ENCODE measurements at regions not wholly inside any gene's neighbourhood (a gene's known extent, or its start where the extent isn't known, plus 50 kb on each side); places are given as distances from the start of the nearest gene placed in this dataset.
"Not testable (repeated sequence)": the region's sequence is repeated elsewhere in the genome, so short reads cannot be mapped to it uniquely, and the experiment has no call there.

DNA sequence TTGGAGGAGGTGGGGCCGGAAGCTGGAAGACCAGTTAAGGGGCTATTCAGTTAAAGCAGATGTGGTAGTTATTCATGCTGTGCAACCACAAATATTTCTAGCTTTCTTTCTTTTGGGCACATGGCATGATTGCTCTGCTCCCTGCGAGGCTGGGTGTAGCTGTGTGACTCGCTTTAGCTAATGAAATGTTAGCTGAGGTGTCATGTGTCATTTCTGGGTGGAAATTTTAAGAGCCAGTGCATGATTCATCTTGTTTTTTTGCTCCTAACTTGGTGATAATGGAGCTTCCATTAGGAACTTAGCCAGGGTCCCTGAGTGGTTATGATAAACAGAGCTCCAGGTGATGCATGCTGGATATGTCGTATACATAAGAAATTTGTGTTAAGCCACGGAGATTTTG is 300.6 kb downstream of the SATB1 start:
- DNase-seq, result peak; percentile 85

DNA sequence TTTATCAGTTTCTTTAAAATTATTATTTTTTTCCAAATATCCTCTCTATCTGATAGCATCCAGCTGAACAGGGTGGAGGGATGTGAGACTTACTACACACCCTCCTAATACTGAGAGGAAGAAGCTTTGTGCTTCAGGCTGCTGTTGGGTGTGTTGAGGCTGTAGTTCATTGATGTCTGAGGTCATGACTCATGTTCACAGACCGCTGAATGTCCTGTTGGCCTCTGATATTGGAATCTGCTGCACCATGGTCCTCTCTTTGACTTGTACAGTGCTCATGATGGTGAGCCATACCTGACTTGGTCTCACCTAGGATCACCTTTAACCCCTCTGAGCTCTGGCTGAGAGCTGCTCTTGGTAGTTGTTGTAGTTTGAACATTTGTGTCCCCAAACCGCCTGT is 302.9 kb downstream of the SATB1 start:
- DNase-seq, result no peak

DNA sequence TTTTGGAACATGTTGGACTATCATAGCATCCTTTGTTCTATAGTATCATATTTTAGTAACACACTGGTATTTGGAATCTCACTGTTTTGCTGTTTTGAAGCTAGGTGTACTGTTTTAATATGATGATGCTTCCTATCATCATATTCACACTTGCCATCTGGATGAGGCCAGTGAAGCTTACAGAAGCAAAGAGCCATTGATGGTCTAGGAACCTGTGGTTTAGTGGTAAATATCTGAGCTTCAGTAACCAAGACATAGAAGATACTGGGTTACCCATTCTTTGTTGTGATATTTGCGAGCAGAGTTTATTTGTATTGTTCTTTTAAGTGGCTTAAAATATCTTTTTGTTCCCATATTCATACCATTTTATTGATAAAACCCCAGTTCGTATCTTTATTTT is 304.1 kb downstream of the SATB1 start:
- no peak for DNase-seq

DNA sequence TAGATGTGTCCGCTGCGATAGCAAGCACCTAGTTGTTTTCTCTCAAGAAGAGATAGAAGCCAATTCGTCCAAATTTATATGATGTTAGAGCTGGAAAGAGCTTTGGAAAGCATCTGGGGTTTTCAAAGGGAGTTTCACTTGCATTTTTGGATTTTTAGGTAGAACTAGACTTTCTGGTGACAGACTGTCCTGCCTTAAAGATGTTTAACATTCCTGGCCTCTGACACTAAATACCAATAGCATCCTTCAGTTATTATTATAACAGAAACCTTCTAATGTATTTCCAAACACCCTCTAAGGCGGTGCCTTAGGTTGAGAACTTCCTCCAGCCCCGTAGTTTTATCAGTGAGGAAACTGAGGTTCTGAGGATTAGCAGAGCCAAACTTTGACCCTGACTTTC is 305.3 kb downstream of the SATB1 start:
- DNase-seq, result peak; percentile 20

DNA sequence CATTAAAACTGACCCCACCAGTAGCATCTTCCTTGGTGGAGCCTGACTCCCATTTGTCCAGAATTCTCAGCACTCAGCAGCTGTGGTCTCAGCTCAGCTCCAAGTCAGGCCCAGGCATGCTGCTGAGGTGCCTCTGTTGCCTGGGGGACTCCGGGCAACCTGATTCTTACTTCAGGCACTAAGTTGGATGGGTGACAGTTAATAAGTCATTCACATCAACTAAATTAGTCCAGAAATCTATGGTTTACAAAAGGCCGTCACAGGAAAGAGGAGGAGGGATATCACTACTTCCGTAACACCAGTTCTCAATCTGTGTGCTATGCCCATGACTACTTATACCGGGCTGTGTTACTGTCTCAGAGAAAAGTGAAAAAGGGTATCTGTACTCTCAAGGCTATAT is 310.2 kb downstream of the SATB1 start:
- no peak for DNase-seq

DNA sequence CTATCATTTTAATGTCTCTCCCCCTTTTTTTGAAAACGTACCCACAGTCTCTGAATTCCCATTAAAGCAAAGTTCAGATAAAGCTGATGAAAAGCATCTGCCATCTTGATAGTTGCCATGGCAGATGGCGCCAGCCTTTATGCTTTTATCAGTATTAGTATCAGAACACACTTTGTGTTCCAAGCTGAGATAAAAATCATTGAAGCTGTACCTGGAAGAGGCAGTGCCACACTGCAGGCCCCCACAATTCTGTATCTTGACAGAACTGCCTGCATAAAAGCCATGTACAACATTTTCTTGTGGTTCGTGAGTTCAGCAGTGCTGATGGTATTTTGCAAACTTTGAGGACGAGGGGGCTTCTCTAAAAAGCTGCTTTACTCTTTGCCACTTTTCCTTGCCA is 311.7 kb downstream of the SATB1 start:
- DNase-seq, result no peak

DNA sequence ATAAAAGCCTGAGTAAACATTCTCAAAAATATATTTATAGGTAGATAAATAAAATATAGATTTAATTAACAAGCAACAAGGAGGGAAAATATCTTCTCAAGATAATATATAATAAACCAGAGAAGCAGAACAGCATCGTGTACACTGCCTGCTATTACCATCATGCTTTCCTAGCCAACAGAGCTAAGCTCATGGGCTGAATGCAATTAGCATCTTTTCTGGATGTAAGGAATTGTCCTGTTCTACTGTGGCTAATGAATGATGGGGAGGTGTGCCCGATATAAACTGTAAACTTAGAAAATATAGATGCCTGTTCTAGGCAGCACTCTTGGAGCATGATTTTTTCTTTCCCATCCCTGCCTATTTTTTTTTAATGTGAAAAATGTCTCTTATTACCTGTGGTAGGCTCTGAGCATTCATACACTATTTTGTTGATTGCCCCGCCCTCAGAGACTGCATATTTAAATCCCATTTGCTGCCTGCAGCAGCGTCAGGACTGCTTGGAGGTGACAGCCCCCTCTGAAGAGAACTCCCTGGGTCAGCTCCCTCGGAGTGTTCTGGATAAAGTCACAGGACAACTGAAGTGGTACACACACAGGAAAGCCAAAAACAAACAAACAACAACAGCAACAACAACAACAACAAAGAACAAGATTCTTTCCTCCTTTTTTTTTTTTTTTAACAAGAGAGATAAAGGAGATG is 312.3 kb downstream of the SATB1 start:
- no peak for DNase-seq

DNA sequence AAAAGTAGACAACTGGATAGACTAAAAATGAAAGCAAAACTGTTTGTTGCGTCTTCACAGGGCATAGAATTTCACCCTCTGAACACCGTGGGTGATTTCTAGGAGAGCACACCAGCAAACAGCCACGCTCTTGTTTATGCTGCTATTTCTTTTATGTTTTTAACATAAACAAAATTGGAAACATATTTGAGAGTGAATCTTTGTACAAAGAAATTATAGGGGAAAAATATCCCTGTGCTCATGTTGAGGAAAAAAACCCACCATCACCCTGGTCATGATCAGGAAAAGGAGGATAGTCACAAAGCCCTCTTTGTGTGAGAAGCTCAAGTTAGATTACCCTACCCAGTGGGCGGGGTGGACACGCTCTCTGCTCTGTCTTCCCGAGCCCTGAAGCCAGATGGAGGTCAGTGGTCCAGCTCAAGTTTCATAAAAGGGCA is 313.3 kb downstream of the SATB1 start:
- DNase-seq, result no peak

DNA sequence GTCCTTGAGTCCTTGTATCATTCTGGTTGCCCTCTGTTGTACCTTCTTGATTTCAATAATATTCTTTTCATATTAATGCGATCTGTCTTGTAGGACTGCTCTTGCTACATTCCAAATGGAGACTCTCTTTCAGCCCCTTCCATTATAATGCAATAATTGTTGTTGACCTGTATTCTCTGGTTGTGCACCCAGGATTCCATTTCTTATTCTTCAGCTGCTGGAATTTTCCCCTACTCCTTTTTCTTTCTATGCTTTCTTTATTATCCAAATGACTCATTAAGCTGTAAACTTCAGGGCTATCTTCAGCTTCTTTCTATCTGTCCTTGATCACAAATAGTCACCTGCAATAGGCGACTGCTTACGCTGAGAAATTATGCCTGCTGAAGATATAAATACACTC is 321.5 kb downstream of the SATB1 start:
- DNase-seq, result no peak

DNA sequence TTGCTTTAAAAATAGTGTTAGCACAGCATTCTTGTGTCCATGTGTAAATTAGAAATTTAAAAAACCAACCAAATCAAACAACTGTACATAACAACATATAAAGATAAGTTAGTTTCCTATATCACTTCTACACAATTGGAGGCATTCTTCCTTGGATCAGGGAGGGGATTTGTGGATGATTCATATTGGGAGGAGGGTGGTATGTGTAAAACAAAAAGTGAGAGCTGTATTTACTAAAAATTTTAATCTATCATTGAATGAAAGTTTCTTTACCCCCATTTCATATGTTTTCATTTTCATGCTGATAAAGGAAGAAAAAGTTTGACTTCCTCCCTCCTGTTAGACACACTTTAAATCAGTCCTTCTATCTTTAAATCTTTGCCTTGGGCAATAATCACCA is 325.0 kb downstream of the SATB1 start:
- DNase-seq, result no peak

DNA sequence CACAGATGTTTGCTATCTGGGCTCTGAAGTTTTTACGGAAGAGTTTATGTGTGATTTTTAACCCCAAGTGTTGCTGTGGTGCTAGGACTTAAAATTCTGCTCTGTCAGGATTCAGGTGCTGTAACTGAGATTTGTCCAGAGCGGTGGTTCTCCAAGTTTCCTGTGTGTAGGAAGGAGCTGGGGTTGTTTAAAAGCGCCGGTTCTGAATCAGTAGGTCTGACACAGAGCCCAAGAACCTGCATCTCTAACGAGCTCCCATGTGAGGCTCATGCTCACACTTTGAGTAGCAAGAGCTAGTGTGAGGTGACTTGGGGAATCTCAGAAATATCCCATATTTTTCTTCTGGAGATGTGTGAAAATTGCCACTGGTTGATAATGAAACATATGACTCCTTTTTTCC is 325.5 kb downstream of the SATB1 start:
- DNase-seq, result no peak

DNA sequence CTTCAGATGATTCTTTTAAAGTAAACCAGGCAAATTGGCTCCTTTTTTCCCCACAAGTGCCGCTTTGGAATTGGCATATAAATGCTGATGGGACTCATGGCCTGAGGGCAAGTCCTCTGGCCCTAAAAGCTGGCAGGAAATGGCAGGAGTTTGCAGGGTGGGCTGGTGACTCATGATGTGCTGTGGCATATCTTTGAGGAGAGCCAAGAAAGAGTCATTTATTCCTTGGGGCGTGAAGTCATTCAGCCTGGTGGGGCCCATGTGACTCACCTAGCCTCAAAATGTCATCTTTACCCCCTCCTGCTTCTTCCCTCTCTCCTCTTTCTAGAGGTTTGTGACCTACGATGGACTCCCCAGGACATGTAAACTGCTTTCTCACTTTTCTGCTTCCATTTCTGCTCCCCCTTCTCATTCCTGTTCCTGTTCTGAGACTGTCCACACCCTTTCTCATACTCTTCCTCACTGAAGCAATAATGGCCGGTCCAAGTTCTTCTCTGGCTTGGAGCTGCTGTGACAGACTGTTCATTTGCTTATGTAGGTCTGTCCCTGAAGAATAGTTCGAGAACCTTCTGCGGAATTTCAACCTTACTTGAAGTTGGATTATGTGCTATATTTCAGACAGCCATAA is 326.1 kb downstream of the SATB1 start:
- DNase-seq, result peak; percentile 82

DNA sequence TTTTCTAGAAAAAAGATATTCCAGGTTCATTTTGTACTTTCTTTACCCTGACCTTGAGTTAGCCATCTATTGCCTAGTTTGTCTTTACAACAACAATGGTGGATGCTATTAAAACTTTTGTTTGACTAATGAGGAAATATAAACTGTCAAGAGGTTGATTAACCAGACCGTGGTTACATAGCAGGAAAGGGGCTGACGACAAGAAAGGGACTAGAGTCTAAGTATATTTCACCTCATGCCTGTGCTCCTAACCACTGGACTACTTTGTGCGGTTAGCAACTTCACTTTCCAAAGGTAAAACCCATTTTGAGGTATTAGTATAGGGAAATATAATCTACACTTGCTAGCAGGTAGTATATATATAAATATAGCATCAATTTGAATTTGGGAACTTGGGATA is 327.1 kb downstream of the SATB1 start:
- no peak for DNase-seq

DNA sequence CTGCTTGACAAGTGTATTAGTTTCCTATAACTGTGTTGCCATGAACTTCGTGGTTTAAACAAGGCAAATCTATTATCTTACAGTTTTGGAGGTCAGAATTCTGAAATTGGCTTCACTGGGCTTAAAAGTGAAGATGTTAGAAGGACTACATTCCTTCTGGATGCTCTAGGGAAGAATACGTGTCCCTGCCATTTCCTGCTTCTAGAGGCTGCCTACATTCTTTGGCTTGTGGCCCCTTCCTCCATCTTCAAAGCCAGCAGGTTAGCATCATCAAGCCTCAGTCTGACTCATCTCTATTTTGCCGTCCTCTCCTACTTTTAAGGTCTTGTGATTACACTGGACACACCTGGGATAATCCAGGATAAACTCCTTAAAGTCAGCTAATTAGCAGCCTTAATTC is 327.7 kb downstream of the SATB1 start:
- DNase-seq, result no peak

DNA sequence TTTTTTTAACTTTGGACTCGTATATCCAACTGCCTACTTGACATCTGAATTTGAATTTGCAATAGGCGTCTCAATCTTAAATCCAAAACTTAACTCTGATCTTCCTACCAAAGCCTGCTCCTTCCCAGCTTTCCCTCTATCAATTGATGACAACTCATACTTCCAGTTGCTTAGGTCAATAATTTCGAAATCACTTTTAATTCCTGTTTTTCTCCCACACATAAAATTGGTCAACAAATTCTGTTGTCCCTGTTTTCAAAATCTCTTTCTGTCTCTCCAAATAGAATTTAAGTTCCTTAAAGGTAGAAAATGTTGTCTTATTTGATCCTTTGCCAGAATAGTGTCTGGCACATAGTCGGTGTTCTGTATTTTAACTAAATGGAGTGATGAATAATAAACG is 332.4 kb downstream of the SATB1 start:
- no peak for DNase-seq

DNA sequence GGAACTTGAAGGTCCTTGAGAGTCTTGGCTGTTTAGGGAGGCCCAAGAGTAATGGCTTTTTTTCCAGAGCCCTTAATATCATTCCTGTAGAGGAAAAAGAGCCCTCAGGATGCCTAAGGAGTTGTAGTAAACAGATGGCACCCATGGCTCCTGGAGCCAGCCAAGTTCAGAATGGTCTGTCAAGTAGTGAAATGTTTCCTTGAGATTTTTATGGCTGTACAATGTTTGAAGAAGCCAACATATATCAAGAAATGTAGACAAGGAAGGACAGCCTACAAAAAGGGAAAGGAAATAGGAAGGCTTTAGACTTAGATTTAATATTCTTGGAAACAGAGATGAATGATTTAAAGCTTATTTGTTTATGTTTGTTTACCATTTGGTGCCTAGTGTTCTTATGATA is 334.8 kb downstream of the SATB1 start:
- no peak for DNase-seq

DNA sequence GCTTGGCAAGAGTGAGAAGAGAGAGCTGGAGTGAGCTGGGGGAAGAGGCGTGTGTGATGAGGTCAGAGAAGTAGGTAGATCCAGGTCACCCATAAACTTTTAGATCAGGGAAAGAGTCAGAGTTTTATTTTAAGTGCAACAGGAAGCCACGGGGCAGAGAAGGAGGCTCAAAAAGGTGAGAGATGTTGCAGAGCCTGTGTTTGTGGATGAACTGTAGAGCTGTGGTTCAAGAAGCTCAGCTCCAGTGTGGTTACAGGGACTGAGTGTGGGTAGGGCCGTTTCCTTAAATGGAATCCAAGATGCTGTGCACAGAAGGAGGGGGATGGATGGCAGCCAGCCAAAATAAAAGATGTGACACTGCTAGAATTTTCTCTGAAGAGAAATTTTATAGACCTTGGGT is 337.2 kb downstream of the SATB1 start:
- DNase-seq, result no peak

DNA sequence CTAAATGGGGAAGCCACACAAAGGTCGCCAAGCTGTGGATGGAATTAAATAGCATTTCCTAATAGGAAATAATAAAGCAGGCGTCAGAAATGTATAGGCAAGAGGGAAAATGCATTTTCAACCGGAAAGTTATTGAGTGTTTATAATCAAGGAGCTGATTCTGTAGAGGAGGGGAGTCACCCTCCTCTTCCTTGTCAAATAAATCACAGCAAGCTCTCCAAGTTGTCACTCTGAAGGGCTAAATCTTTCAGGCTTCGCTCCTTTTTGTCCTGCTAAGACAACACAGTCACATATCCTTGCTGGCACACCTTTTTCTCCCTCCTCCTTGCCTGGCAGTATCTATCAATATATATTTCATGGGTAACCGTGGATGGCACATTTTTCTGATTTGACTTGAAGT is 338.4 kb downstream of the SATB1 start:
- no peak for DNase-seq

DNA sequence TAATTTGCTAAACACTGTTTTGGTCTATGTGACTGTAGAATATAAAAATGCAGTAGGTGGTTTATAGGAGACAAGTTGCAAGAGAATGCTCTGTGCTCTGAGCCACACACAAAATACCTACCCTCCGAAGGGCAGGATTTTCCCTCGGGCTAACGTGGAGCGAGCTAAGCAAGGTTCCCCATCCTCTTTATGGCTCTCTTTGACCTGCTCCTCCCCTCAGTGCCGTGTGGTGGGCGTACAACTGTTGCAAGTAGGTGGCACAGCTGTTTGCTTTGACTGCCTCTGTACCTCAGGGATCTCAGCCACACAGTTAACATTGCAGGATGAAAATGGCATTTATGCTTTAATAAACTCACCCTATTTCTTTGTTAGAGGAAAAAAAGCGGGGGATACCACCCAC is 339.1 kb downstream of the SATB1 start:
- DNase-seq, result no peak

DNA sequence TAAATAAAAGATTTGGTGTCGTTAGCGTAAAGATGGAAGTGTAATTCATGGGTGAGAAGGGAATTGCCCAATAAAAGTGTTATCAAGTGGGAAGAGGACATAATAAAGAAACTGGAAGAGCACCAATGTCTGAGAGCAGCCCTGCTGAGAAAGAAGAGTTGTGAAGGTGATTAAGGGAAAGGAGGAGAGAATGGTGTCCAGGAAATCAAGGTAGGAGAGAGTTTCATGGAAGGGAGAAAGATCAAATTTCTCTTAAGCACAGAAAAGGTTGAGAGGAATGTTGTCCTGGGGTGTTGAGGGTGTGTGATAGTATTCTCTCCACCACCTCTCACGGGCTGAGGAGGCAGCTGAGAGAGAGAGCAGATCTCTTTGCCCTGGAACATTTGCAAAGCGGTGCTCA is 339.7 kb downstream of the SATB1 start:
- DNase-seq, result no peak

DNA sequence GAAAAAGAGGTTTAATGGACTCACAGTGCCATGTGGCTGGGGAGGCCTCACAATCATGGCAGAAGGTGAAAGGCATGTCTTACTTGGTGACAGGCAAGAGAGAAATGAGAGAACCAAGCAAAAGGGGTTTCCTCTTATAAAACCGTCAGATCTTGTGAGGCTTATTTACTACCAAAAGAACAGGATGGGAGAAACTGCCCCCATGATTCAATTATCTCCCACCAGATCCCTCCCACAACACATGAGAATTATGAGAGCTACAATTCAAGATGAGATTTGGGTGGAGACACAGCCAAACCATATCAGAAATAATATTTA is 340.8 kb upstream of the TBC1D5 start:
- not testable (repeated sequence) for DNase-seq

DNA sequence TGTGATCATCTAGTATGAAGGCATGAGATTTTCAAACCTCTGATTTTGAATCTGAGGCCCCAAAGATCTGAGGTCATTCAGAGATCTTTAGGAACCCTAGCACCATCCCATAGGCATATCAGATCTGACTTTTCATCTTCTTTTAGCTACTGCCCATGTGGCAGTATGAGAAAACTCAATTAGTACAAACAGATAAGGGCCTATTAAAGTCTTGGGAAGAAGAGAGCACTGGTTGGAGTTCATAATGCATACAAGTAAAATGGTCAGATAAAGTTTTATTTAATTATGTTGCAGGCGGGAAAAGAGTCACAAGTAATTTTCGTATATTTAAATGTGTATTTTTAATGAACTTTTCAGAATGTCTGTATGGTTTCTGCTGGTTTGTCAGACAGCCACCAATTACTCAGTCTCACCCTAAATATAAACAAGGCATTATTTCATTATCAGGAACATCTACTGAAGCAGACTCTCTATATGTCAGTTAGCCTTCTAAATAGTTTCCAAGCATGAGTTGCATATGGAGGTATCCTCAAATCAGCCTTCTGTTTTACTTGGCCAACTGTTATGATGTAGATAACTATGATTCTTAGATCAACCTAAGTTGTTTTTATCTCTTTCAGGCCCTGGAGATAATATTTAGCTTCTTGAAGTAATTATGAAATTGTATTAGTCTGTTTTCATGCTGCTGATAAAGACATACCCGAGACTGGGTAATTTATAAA is 340.3 kb upstream of the TBC1D5 start:
- DNase-seq, result no peak

DNA sequence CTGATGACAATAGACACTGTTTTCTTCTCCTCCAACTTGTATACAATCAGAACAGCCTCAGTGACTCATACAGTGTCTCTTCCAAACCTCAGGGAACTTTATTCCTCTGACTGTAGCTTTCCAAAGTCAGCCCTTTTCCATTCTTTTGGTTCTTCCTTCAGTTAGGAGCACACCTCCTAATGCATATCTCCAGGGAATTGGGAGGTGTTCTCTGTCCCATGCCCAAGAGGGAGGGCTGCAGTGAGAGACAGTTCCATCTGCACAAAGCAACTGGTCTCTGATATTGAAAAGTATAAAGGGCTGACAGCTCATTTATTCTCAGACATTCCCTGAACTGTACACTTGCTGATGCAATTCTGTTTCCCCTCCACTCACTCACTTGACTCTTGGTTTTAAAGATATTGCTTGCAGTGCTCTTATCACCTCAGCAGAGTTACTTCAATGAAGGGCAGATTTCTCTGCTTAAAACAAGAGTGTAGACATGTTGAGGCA is 337.8 kb upstream of the TBC1D5 start:
- peak; percentile 57 for DNase-seq

DNA sequence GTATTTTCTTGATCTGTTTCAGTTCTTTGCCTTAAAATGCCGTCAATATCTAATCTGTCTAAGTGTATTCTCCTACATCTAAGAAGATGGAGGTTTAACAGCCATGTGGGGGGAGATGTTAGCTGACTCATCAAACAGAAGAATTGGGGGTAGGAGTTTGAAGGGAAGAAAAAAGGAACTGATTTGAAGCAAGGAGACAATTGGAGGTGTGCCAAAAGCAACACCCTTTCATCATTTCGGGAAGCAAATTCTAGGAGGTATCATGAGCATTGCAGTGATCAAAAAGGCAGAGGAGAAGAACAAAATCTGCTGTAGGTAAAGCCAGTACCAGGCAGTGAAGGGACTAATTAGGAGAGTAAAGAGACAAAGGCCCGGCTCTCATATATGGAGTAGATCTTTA is 337.3 kb upstream of the TBC1D5 start:
- DNase-seq, result peak; percentile 60

Measured in fibroblast of skin of abdomen (primary cell).